ENCODE measurements at regions not wholly inside any gene's neighbourhood (a gene's known extent, or its start where the extent isn't known, plus 50 kb on each side); places are given as distances from the start of the nearest gene placed in this dataset.

DNA sequence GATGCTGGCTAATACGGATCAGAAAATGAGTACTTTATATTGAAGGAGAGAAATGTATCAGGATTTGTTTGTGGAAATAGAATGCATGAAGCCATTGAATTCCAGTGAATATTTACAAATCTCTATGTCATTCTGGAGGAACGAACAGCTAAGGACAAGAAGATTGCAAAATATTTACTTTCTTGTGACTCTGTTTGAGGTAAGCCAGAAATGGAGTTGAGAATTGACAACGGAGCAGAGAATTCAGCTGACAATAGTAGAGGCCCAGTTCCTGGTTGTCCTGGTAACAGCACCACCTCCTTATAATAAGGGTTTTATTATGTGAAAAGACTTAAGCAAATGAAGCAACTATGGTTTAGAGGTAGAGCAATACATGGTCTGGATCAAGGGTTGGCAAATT is 349.2 kb downstream of the ADCYAP1 start:
- TF ChIP-seq, protein P1, sequence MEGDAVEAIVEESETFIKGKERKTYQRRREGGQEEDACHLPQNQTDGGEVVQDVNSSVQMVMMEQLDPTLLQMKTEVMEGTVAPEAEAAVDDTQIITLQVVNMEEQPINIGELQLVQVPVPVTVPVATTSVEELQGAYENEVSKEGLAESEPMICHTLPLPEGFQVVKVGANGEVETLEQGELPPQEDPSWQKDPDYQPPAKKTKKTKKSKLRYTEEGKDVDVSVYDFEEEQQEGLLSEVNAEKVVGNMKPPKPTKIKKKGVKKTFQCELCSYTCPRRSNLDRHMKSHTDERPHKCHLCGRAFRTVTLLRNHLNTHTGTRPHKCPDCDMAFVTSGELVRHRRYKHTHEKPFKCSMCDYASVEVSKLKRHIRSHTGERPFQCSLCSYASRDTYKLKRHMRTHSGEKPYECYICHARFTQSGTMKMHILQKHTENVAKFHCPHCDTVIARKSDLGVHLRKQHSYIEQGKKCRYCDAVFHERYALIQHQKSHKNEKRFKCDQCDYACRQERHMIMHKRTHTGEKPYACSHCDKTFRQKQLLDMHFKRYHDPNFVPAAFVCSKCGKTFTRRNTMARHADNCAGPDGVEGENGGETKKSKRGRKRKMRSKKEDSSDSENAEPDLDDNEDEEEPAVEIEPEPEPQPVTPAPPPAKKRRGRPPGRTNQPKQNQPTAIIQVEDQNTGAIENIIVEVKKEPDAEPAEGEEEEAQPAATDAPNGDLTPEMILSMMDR (IDR thresholded peaks at IDR 0.05) = no peak
- TF ChIP-seq POLR2AphosphoS5 (IDR thresholded peaks at IDR 0.05) (no peak), POLR2A (IDR thresholded peaks at IDR 0.05) (no peak), EP300 (IDR thresholded peaks at IDR 0.05) (no peak)

Data from stomach (tissue), 4 donors.